Spleen (tissue), 11 donors: ENCODE measurements at regions not wholly inside any gene's neighbourhood (a gene's known extent, or its start where the extent isn't known, plus 50 kb on each side); places are given as distances from the start of the nearest gene placed in this dataset.

Experiments
- DNase-seq: peaks from one replicate; pipeline ENCODE4 v3.0.0-alpha.2; 2020
- H3K27ac ChIP-seq, 8 donors: fragments of 200-600 bp; sonication (generic) in 7 of 8; 1 replicate in 4 of 8; 2 replicates in 4 of 8; pipeline versions ENCODE4 v1.5.0 to v1.8.0; 2016 to 2021; ENCODE audit warnings: inconsistent platforms in 4 of 8, mild to moderate bottlenecking in 4 of 8, moderate library complexity in 1 of 8
- H3K27me3 ChIP-seq, 7 donors: fragments of 200-600 bp; sonication (generic) in 6 of 7; replicated peaks in 1 of 7; 1 replicate in 4 of 7; 2 replicates in 3 of 7; pipeline versions ENCODE4 v1.5.0 to v1.8.0; 2016 to 2021; ENCODE audit warnings: inconsistent platforms in 3 of 7, mild to moderate bottlenecking in 1 of 7
- H3K36me3 ChIP-seq, 6 donors: fragments of 200-600 bp; sonication (generic) in 5 of 6; 1 replicate in 4 of 6; 2 replicates in 2 of 6; pipeline versions ENCODE4 v1.5.0 to v1.8.0; 2016 to 2021; ENCODE audit warnings: inconsistent platforms in 2 of 6
- H3K4me1 ChIP-seq, 6 donors: fragments of 200-600 bp; sonication (generic) in 5 of 6; 1 replicate in 3 of 6; 2 replicates in 3 of 6; pipeline versions ENCODE4 v1.5.0 to v1.8.0; 2016 to 2021; ENCODE audit warnings: inconsistent platforms in 3 of 6
- H3K4me3 ChIP-seq, 8 donors: fragments of 200-600 bp; sonication (generic) in 7 of 8; 1 replicate in 4 of 8; 2 replicates in 4 of 8; pipeline versions ENCODE4 v1.5.0 to v1.8.0; 2016 to 2021; ENCODE audit warnings: inconsistent platforms in 4 of 8, mild to moderate bottlenecking in 4 of 8, moderate library complexity in 2 of 8
- H3K9me3 ChIP-seq, 8 donors: fragments of 200-600 bp; sonication (generic) in 7 of 8; 1 replicate in 4 of 8; 2 replicates in 4 of 8; pipeline versions ENCODE4 v1.5.0 to v1.8.0; 2016 to 2021; ENCODE audit warnings: inconsistent platforms in 4 of 8
- CTCF ChIP-seq, 11 experiments: fragments of 200-600 bp in 7 of 11; fragments of 450-650 bp in 4 of 11; sonication (generic) in 4 of 11; IDR thresholded peaks in 8 of 11; conservative IDR thresholded peaks in 3 of 11; 1 replicate in 7 of 11; 2 replicates in 4 of 11; pipeline versions ENCODE4 v1.4.0 to v1.8.0; 2016 to 2021; ENCODE audit warnings: antibody characterized with exemption in 11 of 11, inconsistent platforms in 4 of 11, mild to moderate bottlenecking in 1 of 11
- POLR2A ChIP-seq, 3 donors: fragments of 450-650 bp; IDR thresholded peaks; one replicate each; pipeline ENCODE4 v1.5.1; 2017; ENCODE audit warnings: antibody characterized with exemption in 3 of 3, mild to moderate bottlenecking in 1 of 3
- POLR2AphosphoS5 ChIP-seq, 3 donors: sonication (generic); formaldehyde crosslinking; IDR thresholded peaks; one replicate each; pipeline ENCODE4 v1.5.1; 2017; ENCODE audit warnings: antibody characterized with exemption in 3 of 3
- WGBS, 5 donors: extraction: QIAGEN DNeasy Blood & Tissue Kit in 3 of 5; methylation state at CpG; one replicate each; pipeline versions ENCODE4 v1.1.5 to v1.1.7; 2013 to 2018; 5-methylcytosine and 5-hydroxymethylcytosine counted together
- intact Hi-C: fragments of 100-400 bp; cut with DNase I; formaldehyde crosslinking; loops from one replicate; pipeline ENCODE4 v1.15.0; 2023; ENCODE audit warnings: low total_unique reads
- donor health status: healthy with polysubstance abuse.
- donor health status: DM: no; HTN: no; CAD: no; lungs with moderate emphysema.
- donor health status: DM: no; HTN: no; CAD: no.
- donor health status: Bipolar disorder and iron deficiency.
- donor health status: healthy.
- donor health status: DM: no; HTN: no; CAD: no.
- donor health status: DM: yes; HTN: yes; CAD: no.

GRCh38 chr2:66317268-66317890 is 117.5 kb upstream of the MEIS1 start:
- no peak overlapping the region for H3K4me3 ChIP-seq
- 61 to 78% (median 70%) methylated on average over 4 of the region's 4 CpGs for WGBS, 5 donors
- H3K36me3 ChIP-seq, result no peaks in the 10 kb centered on the region
- intact Hi-C loops, result no loop called here
- TF ChIP-seq CTCF (IDR thresholded peaks at IDR 0.05 in 8 of 11, conservative IDR thresholded peaks at IDR 0.05 in 3 of 11), result no peak
- TF ChIP-seq POLR2A (IDR thresholded peaks at IDR 0.05), result no peak
- TF ChIP-seq POLR2AphosphoS5 (IDR thresholded peaks at IDR 0.05), result no peak
- peaks cover 0 to 18% (median 6%) of the 10 kb centered on the region in 8 donors for H3K9me3 ChIP-seq
- no peak for DNase-seq
- H3K27me3 ChIP-seq, result no peaks in the 10 kb centered on the region
- no peak overlapping the region for H3K27ac ChIP-seq
- no peaks in the 10 kb centered on the region for H3K4me1 ChIP-seq

GRCh38 chr2:66306483-66306882 is 128.4 kb upstream of the MEIS1 start:
- intact Hi-C loops, result no loop called here
- TF ChIP-seq POLR2AphosphoS5 (IDR thresholded peaks at IDR 0.05) (no peak), CTCF (IDR thresholded peaks at IDR 0.05 in 8 of 11, conservative IDR thresholded peaks at IDR 0.05 in 3 of 11) (no peak), POLR2A (IDR thresholded peaks at IDR 0.05) (no peak)
- DNase-seq, result no peak
- no peak overlapping the region for H3K4me3 ChIP-seq
- H3K27ac ChIP-seq, result peak overlapping the region in 4 of 8 donors; percentile 23 to 37 (median 26)
- H3K27me3 ChIP-seq, result no peaks in the 10 kb centered on the region
- no peaks in the 10 kb centered on the region for H3K36me3 ChIP-seq
- H3K9me3 ChIP-seq, result peaks cover 0 to 11% (median 3%) of the 10 kb centered on the region in 8 donors
- no peaks in the 10 kb centered on the region for H3K4me1 ChIP-seq
- 55 to 89% (median 67%) methylated on average over 1 of the region's 1 CpG for WGBS, 5 donors

- no peaks in the 10 kb centered on the region for H3K27me3 ChIP-seq
- intact Hi-C loops, result no loop called here
- TF ChIP-seq POLR2A (IDR thresholded peaks at IDR 0.05) (no peak), POLR2AphosphoS5 (IDR thresholded peaks at IDR 0.05) (peak in 1 of 3 donors; percentile 71)
- peaks cover 0 to 3% (median 0%) of the 10 kb centered on the region in 8 donors for H3K9me3 ChIP-seq
- 74 to 88% (median 79%) methylated on average over 12 of the region's 12 CpGs for WGBS, 5 donors
- no peak for DNase-seq
- H3K27ac ChIP-seq, result peak overlapping the region in 3 of 8 donors; percentile 1 to 16 (median 7)
- no peaks in the 10 kb centered on the region for H3K4me1 ChIP-seq
- H3K36me3 ChIP-seq, result no peaks in the 10 kb centered on the region
- H3K4me3 ChIP-seq, result no peak overlapping the region
Measured at GRCh38 chr2:66305718-66306117, 129.2 kb upstream of the MEIS1 start.

- Histone ChIP-seq H3K4me3 (no peak overlapping the region), H3K27me3 (no peaks in the 10 kb centered on the region), H3K27ac (no peak overlapping the region), H3K4me1 (no peaks in the 10 kb centered on the region), H3K9me3 (peaks cover 0 to 2% (median 0%) of the 10 kb centered on the region in 8 donors), H3K36me3 (no peaks in the 10 kb centered on the region)
- WGBS, 5 donors, result 61 to 90% (median 78%) methylated on average over 4 of the region's 4 CpGs
- intact Hi-C loops, result no loop called here
- TF ChIP-seq CTCF (IDR thresholded peaks at IDR 0.05 in 8 of 11, conservative IDR thresholded peaks at IDR 0.05 in 3 of 11) (no peak), POLR2AphosphoS5 (IDR thresholded peaks at IDR 0.05) (no peak), POLR2A (IDR thresholded peaks at IDR 0.05) (no peak)
- no peak for DNase-seq
Measured at GRCh38 chr2:66303471-66303870, 131.5 kb upstream of the MEIS1 start.
